UCSD-AML1 (cell line): ENCODE measurements at regions not wholly inside any gene's neighbourhood (a gene's known extent, or its start where the extent isn't known, plus 50 kb on each side); places are given as distances from the start of the nearest gene placed in this dataset.

ENCODE experiments used
- DNase-seq: peaks from one replicate; lab custom pipeline; 2025; ENCODE audit not compliant: unreplicated experiment; lab: John Stamatoyannopoulos, UW

DNA sequence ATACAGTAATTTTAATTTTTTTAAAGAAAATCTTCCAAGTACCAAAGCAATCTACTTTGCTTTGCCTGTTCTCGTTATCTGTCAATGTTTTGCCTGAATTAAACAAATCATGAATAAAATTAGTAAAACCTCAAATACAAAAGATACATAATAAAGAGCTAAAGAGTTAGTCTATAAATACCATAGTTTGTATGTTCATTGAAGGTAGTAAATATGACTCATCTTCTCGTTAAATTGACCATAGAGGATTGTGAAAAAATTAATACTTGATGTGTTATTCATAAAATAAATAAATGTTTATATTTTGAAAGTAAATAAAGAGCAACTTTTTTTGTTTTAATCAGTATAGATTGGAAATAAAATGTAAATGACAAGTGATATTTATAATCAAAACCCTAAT, 246.5 kb upstream of the PLSCR5 start:
- DNase-seq: no peak

- no peak for DNase-seq
Measured at GRCh38 chr3:146845361-146845760, 240.2 kb upstream of the PLSCR5 start.

GRCh38 chr3:146843476-146843875, 238.3 kb upstream of the PLSCR5 start:
- DNase-seq: no peak

DNA sequence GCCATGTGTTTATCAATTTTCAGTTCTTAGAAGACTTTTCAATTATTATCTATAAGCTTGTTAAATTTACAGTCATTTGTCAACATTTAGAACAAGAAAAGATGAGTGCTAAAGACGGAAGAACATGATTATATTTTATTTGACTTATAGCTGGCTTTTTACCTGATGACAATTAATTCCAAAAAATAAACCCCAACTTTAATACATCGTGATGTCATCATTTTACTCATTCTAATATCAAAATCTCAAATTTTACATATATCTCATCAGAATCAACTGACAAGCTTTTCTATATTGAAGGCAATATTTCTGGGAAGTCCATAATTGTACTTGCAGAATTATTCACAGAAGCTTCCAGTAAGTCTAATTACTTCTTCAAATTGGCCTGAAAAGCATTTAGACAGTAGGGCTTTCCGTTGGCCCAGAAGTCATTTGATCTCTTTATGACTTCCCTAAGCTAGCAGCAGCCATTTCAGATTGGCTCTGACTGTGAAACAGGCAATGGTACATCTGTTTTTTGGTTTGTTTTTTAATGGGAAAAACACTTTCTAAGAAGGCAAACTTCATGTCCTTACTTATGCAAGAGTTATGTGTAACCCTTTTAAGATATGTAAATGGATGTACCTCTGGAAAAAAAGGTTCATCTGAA, 234.7 kb upstream of the PLSCR5 start:
- DNase-seq: no peak

- no peak for DNase-seq
Measured at GRCh38 chr3:146838221-146838620, 233.1 kb upstream of the PLSCR5 start.

DNA sequence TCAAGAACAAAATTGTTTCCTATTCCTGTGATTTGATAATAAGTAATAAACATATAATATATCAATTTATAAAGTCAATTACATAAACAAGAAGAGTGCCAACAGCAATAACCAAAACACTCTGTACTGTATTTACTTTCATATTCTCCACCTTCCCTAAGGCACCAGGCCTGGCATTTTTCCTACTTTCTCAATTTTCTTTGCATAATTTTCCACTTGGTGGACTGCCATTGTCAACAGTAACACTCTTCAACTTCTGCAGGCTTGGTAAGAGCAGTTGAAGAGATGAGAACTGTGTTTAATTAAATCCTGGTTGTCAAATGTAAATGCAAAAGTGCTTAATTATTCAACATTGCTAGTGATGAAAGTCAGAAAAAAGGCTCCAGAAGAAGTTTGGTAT, 229.8 kb upstream of the PLSCR5 start:
- no peak for DNase-seq

GRCh38 chr3:146832857-146833458, 227.8 kb upstream of the PLSCR5 start:
- DNase-seq: no peak

DNA sequence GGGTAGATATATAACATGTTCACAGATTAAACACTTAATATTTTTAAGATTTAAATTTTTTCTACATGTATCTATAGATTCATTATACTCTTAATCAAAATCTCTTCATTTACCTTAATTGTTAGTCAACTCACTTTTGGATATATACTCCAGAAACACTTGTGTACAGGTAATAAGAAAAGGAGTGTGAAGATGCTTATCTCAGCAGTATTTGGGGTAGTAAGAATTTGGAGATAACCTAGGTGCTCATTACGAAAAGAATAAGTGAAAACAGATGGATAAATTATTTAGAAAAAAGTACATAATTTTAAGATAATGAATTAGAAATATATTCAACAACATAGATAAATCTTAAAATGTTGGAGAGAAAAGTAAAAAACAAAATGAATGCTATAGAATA, 226.5 kb upstream of the PLSCR5 start:
- no peak for DNase-seq

DNA sequence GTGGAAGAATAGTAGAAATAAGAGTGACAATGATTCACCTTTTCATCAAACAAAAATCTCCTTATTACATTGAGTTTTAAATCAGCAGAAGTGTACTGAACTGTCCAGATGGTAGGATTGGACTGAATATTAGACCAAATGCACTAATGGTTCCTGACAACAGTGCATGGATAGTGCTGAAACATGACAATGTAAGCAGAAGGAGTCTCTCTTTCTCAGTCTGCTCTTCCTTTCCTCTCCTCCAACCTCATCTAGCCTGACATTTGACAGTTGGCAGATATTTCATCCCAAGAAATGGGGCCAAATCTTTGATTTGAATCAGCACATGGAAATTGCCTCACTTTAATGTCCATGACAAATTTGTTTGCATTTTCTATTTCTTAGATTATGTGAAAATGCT, 225.1 kb upstream of the PLSCR5 start:
- no peak for DNase-seq

- DNase-seq: no peak
Measured at GRCh38 chr3:146827836-146828235, 222.7 kb upstream of the PLSCR5 start.

DNA sequence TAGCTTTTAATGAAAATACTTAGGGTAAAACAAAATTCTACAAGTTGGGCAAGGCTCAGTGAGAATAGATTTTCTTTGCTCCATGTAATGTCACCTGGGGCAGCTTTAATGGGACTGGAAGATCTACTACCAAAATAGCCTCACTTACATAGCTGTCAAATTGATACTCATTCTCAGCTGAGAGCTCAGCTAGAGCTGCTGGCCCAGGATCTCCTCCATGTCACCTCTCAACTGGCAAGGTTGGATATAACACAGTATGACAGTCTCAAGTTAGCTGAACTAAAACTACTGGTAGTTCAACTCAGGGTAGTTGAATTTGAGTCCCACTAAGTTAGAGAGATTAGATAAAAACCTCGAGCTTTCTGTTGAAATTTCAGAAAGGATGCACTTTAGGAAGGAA, 218.5 kb upstream of the PLSCR5 start:
- no peak for DNase-seq

- DNase-seq: no peak
Measured at GRCh38 chr3:146818866-146819265, 213.7 kb upstream of the PLSCR5 start.

DNA sequence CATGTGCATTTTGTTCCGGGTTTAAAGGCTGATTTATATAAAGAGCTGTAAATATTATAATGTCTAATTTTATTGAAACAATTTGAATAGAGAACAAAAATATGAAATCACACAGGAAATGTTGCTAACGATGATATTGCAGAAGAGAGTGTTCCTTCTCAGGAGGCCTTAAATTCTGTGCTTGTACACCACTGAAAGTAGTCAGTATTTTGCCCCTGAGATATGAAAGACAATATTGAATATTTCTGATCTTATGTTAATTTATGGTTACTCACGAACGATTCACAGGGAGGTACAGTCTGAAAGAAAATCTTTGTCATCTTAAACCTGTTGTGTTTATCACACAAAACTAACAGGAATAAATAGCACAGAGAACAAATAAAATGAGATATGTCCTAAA, 213.2 kb upstream of the PLSCR5 start:
- no peak for DNase-seq

- no peak for DNase-seq
Measured at GRCh38 chr3:146817704-146818103, 212.6 kb upstream of the PLSCR5 start.

DNA sequence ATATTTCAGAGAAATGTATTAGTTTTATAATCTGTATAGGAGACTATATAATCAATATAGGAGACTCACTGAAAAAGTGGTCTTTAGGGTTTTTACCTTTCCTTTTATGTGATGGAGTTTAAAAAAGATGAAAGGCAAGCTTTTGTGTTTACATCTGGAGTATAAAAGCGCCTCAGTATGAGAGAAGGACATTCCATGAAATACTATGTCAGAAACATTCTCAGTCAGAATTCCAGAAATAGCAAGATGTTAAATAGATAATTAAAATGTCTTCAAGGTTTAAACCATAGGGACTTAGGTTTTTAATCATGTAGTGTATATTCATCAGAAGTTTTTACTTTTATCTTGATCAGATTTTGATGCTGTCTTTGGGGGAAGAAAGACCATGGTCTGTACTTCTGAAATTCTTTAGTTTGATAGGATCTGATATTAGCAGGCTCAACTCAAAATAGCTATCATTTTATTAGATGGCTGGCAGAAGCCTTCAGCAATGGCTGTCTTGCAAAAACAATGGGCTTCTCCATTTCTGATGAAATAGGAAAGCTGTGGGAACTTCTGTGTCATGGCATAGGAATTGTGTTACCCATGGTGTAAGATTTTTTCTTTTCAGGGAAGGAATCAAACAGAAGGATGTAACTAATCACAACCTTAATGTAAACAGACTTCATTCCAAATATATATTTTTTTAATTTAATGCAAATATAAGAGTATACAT, 209.6 kb upstream of the PLSCR5 start:
- no peak for DNase-seq

- DNase-seq: no peak
Measured at GRCh38 chr3:146813496-146813895, 208.3 kb upstream of the PLSCR5 start.

DNA sequence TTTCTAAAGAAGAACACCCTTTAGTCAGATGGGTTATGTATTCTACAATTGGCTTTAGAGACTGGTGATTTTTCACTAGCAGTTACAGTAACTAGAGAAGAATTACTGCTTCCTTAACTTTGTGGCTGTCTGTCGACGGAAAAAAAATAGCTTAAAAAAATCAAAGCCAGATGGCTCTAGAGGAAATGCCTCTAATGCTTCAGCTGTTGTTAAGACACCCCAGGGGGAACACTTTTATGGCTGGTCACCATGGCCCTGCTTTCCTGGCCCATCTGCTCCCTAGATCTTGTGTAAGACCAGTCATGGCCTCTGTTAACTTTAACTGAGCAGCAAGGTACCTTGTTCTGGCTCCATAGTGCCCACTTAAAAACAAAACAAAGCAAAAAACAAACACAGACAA, 198.6 kb upstream of the PLSCR5 start:
- no peak for DNase-seq

GRCh38 chr3:146801492-146801891, 196.3 kb upstream of the PLSCR5 start:
- DNase-seq: no peak

DNA sequence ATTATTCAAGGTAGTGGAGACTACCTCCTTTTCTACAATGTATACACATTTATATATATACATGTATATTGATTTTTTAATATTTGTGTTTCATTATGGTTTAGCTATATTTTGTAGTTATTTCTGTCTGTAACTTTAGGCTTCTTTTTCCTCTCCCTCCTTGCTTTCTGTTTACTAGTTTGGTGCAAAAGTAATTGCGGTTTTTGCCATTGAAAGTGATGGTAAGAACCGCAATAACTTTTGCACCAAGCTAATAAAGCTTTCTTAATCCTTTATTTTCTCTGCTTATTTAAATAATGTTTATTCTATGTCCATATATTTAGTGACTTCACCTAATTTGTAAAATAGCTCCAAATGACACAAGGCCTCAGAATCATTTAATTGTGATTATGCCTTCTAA, 195.3 kb upstream of the PLSCR5 start:
- no peak for DNase-seq

- no peak for DNase-seq
Measured at GRCh38 chr3:146796078-146796477, 190.9 kb upstream of the PLSCR5 start.

DNA sequence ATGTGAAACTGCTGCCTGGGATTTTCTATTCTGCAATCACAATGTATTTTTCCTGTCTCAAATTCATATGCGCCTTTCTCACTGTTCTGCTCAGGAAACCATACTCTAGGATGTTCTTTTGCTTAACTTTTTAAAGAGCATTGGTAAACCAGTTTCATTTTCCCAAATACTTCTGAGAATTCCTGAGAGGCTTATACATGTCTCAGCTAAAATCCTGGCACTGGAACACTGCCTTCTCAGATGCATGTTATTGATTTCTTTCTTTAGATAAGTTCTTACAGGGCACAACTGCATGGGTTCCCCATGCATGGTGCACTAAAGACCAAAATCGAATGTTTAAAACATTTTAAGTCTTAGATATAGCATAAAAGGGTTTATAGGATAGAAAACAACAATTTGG, 178.3 kb upstream of the PLSCR5 start:
- DNase-seq: no peak

DNA sequence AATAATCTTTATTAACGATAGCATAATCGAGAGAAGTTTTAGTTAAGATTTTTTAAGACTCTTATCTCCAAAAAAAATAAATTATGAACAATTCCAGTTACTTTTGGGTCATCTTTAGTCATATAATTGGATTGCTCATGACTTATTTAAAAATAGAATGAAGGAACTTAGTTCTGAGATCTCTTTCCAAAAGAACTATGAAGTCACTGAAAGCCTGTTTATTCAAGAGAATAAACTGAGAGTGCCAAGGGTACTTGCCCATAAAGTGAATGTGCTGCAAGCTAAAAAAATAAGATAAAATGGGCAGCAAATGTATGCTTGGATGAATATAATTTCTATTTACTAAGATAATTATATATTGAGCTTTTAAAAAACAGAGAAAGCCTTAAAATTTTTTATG, 176.5 kb upstream of the PLSCR5 start:
- no peak for DNase-seq

DNA sequence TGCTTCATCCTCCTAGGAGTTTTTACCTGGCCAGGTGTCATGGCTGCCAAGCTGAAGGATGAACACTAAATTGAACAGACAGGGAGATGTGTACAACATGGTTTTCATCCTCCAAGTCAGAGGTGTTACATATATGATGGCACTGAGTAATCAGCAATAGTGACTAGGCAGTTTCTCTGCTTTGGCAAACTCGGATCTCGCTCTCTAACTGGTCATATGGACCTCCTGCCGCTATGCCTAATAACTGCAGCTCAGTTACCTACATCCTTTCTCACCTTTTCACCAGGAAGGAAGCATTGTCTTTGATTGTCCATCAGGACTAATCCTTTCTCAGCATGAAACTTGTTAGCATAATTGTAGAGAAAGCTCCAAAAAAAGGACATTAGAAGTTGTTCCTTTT, 175.9 kb upstream of the PLSCR5 start:
- no peak for DNase-seq
